ENCODE measurements at regions not wholly inside any gene's neighbourhood (a gene's known extent, or its start where the extent isn't known, plus 50 kb on each side); places are given as distances from the start of the nearest gene placed in this dataset.

GRCh38 chr9:81145331-81145963, 543.9 kb downstream of the TLE1 start:
- H3K27ac ChIP-seq (ENCODE audit: low read depth, low read length): no peak overlapping the region
- no peaks in the 10 kb centered on the region for H3K79me2 ChIP-seq (ENCODE audit: control insufficient read depth, low read length)
- no peak overlapping the region for H3K4me2 ChIP-seq (ENCODE audit: low read length)
- H3K36me3 ChIP-seq (ENCODE audit: control insufficient read depth, low read length): no peaks in the 10 kb centered on the region
- H3K9me2 ChIP-seq (replicated peaks; ENCODE audit: control insufficient read depth, low read length): no peaks in the 10 kb centered on the region
- no peak for TF ChIP-seq CTCF (IDR thresholded peaks at IDR 0.05; ENCODE audit: low read depth, low read length, poor library complexity, severe bottlenecking)
- TF ChIP-seq EZH2phosphoT487 (IDR thresholded peaks at IDR 0.05; ENCODE audit: borderline replicate concordance, low read length): no peak
- no peaks in the 10 kb centered on the region for H3K9me3 ChIP-seq (ENCODE audit: control insufficient read depth, insufficient read depth, low read length)
- no peaks in the 10 kb centered on the region for H3K27me3 ChIP-seq (ENCODE audit: control insufficient read depth, low read length)
- H3F3A ChIP-seq (ENCODE audit: control insufficient read depth, insufficient read depth): no peaks in the 10 kb centered on the region
- H4K20me1 ChIP-seq (ENCODE audit: control insufficient read depth, insufficient read depth, low read depth, low read length): no peaks in the 10 kb centered on the region
- H3K4me3 ChIP-seq (ENCODE audit: low read length): no peak overlapping the region
- no peaks in the 10 kb centered on the region for H3K4me1 ChIP-seq (ENCODE audit: control insufficient read depth, low read length)

- H3F3A ChIP-seq (ENCODE audit: control insufficient read depth, insufficient read depth): no peaks in the 10 kb centered on the region
- no peaks in the 10 kb centered on the region for H3K9me3 ChIP-seq (ENCODE audit: control insufficient read depth, insufficient read depth, low read length)
- no peaks in the 10 kb centered on the region for H3K27me3 ChIP-seq (ENCODE audit: control insufficient read depth, low read length)
- H3K27ac ChIP-seq (ENCODE audit: low read depth, low read length): no peak overlapping the region
- no peaks in the 10 kb centered on the region for H3K9me2 ChIP-seq (replicated peaks; ENCODE audit: control insufficient read depth, low read length)
- H3K4me3 ChIP-seq (ENCODE audit: low read length): no peak overlapping the region
- TF ChIP-seq CTCF (IDR thresholded peaks at IDR 0.05; ENCODE audit: low read depth, low read length, poor library complexity, severe bottlenecking) (no peak), EZH2phosphoT487 (IDR thresholded peaks at IDR 0.05; ENCODE audit: borderline replicate concordance, low read length) (no peak)
- H3K79me2 ChIP-seq (ENCODE audit: control insufficient read depth, low read length): no peaks in the 10 kb centered on the region
- H3K36me3 ChIP-seq (ENCODE audit: control insufficient read depth, low read length): no peaks in the 10 kb centered on the region
- H4K20me1 ChIP-seq (ENCODE audit: control insufficient read depth, insufficient read depth, low read depth, low read length): no peaks in the 10 kb centered on the region
- no peaks in the 10 kb centered on the region for H3K4me1 ChIP-seq (ENCODE audit: control insufficient read depth, low read length)
- H3K4me2 ChIP-seq (ENCODE audit: low read length): no peak overlapping the region
Measured at GRCh38 chr9:81141961-81142360, 547.4 kb downstream of the TLE1 start.

DNA sequence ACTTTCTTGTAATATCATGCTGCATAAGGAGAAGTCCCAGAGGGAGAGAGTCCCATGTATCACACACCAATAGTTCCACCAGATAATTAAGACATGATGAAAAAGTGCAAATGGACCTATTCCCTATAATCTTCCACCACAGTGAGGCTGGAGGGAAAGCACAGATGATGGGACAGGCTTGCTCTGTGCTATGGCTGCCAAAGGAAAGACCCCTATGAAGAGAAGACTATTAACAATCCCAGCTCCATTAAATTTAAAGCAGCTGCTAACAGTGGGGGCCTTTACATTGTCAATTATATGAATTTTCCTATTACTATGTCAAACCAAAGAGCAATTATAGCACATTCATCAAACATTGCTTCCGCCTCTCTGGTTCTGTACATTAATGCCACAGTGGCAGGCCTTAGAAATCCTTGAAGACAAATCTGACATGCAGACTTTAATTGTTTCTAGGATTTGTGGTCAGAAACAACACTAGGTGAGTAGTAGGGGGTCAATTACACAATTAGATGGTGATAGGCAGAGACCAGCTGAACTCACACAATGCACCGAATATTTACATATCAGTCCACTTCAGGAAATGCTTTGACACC, 551.3 kb downstream of the TLE1 start:
- H3K9me3 ChIP-seq (ENCODE audit: control insufficient read depth, insufficient read depth, low read length): no peaks in the 10 kb centered on the region
- H3K27ac ChIP-seq (ENCODE audit: low read depth, low read length): no peak overlapping the region
- no peak overlapping the region for H3K4me2 ChIP-seq (ENCODE audit: low read length)
- no peaks in the 10 kb centered on the region for H3K27me3 ChIP-seq (ENCODE audit: control insufficient read depth, low read length)
- H3F3A ChIP-seq (ENCODE audit: control insufficient read depth, insufficient read depth): no peaks in the 10 kb centered on the region
- no peak for TF ChIP-seq CTCF (IDR thresholded peaks at IDR 0.05; ENCODE audit: low read depth, low read length, poor library complexity, severe bottlenecking)
- H3K36me3 ChIP-seq (ENCODE audit: control insufficient read depth, low read length): no peaks in the 10 kb centered on the region
- no peaks in the 10 kb centered on the region for H3K79me2 ChIP-seq (ENCODE audit: control insufficient read depth, low read length)
- H3K4me1 ChIP-seq (ENCODE audit: control insufficient read depth, low read length): no peaks in the 10 kb centered on the region
- no peaks in the 10 kb centered on the region for H3K9me2 ChIP-seq (replicated peaks; ENCODE audit: control insufficient read depth, low read length)
- H3K4me3 ChIP-seq (ENCODE audit: low read length): no peak overlapping the region
- no peaks in the 10 kb centered on the region for H4K20me1 ChIP-seq (ENCODE audit: control insufficient read depth, insufficient read depth, low read depth, low read length)
